PC-3 (cell line): ENCODE measurements at regions not wholly inside any gene's neighbourhood (a gene's known extent, or its start where the extent isn't known, plus 50 kb on each side); places are given as distances from the start of the nearest gene placed in this dataset.

Experiments used
- ATAC-seq: fragments of 200-7000 bp; cut with Tn5 transposase; 2 replicates; pipeline ENCODE4 v1.9.1; 2020; ENCODE audit warnings: mild to moderate bottlenecking, moderate library complexity
- BruUV-seq: library from RNA; stranded (reverse); fragments of 400-500 nt; replicated peaks from 2 replicates; lab custom pipeline; 2021; lab: Mats Ljungman, UMichigan
- CTCF ChIA-PET: fragments of 300-600 bp; sonication (Branson Sonifier 250); formaldehyde crosslinking; loops from one replicate; lab custom pipeline; 2022; ENCODE audit warnings: antibody characterized with exemption; lab: Charles Lee
- POLR2A ChIA-PET: fragments of 300-600 bp; sonication (Branson Sonifier 250); formaldehyde crosslinking; loops from one replicate; lab custom pipeline; 2022; ENCODE audit warnings: antibody characterized with exemption; ENCODE audit not compliant: unreplicated experiment; lab: Charles Lee
- DNase-seq: peaks from one replicate; pipeline ENCODE4 v3.0.0-alpha.2; 2015
- H2AFZ ChIP-seq: fragments of 300-600 bp; sonication (generic); 2 replicates; pipeline ENCODE4 v1.6.0; 2016; ENCODE audit warnings: antibody characterized with exemption, low read length
- H3F3A ChIP-seq: fragments of 300-600 bp; sonication (generic); one replicate; pipeline ENCODE4 v1.6.0; 2017; ENCODE audit warnings: antibody characterized with exemption, low read length, control low read depth, mild to moderate bottlenecking; ENCODE audit not compliant: unreplicated experiment
- H3K27ac ChIP-seq: fragments of 300-600 bp; sonication (generic); 2 replicates; pipeline ENCODE4 v1.5.1; 2016; ENCODE audit warnings: mild to moderate bottlenecking, low read length
- H3K27me3 ChIP-seq: fragments of 300-600 bp; sonication (generic); 2 replicates; pipeline ENCODE4 v1.6.1; 2016; ENCODE audit warnings: low read length, mixed read lengths
- H3K36me3 ChIP-seq: fragments of 300-600 bp; sonication (generic); 2 replicates; pipeline ENCODE4 v1.6.1; 2016; ENCODE audit warnings: low read depth, mixed run types, low read length, mixed read lengths
- H3K4me1 ChIP-seq: fragments of 300-600 bp; sonication (generic); 2 replicates; pipeline ENCODE4 v1.5.1; 2016; ENCODE audit warnings: low read length; ENCODE audit not compliant: insufficient read depth
- H3K4me2 ChIP-seq: fragments of 300-600 bp; sonication (generic); 2 replicates; pipeline ENCODE4 v1.6.0; 2016; ENCODE audit warnings: low read length
- H3K4me3 ChIP-seq: fragments of 300-600 bp; sonication (generic); 2 replicates; pipeline ENCODE4 v1.5.1; 2016; ENCODE audit warnings: mild to moderate bottlenecking, low read length, mixed read lengths
- H3K79me2 ChIP-seq: fragments of 300-600 bp; sonication (generic); 2 replicates; pipeline ENCODE4 v1.6.1; 2017; ENCODE audit warnings: low read length, mixed read lengths
- H3K9ac ChIP-seq: fragments of 300-600 bp; sonication (generic); 2 replicates; pipeline ENCODE4 v1.6.0; 2016; ENCODE audit warnings: mild to moderate bottlenecking, low read length
- H3K9me2 ChIP-seq: fragments of 300-600 bp; sonication (generic); replicated peaks from 2 replicates; pipeline ENCODE4 v1.6.1; 2016; ENCODE audit warnings: mixed run types, low read length, mixed read lengths
- H3K9me3 ChIP-seq: fragments of 300-600 bp; sonication (generic); 2 replicates; pipeline ENCODE4 v1.6.1; 2016; ENCODE audit warnings: low read length, mixed read lengths
- H4K20me1 ChIP-seq: fragments of 300-600 bp; sonication (generic); 2 replicates; pipeline ENCODE4 v1.6.1; 2016; ENCODE audit warnings: low read length, mixed read lengths
- EZH2 ChIP-seq: fragments of 300-600 bp; sonication (generic); IDR thresholded peaks from one replicate; pipeline ENCODE4 v1.6.1; 2017; ENCODE audit warnings: antibody characterized with exemption, mild to moderate bottlenecking, low read length; ENCODE audit not compliant: unreplicated experiment
- EZH2phosphoT487 ChIP-seq: fragments of 300-600 bp; sonication (generic); IDR thresholded peaks from 2 replicates; pipeline ENCODE4 v1.6.1; 2018; ENCODE audit warnings: mild to moderate bottlenecking, antibody characterized with exemption, low read length, borderline replicate concordance
- intact Hi-C: fragments of 100-400 bp; cut with micrococcal nuclease; formaldehyde crosslinking; loops from 2 replicates; pipeline ENCODE4 v1.9.0; 2023
- TF ChIP-seq, protein P1 (sequence below): fragments of 300-600 bp; sonication (generic); conservative IDR thresholded peaks from 2 replicates; pipeline ENCODE4 v1.5.1; 2017; ENCODE audit warnings: antibody characterized with exemption, low read depth, mild to moderate bottlenecking, low read length

DNA sequence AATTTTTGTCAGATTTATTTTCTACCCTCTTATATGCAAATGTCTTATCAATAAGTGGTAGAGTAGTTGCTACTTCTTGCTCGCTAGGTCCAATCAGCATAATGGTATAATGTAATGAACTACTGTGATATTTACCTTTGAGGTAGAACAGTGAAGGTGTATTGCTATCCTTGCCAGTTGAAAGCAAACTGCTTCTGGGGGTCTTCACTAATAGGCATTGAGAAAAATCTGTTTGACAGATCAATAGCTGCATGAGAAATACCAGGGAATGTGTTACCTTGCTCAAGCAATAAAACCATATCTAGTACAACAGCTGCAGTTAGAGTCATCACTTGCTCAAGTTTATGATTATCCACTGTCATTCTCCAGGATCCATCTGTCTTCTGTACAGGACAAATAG, 50.1 kb upstream of the EFEMP1 start:
- no peaks in the 10 kb centered on the region for H3K9me2 ChIP-seq
- ChIA-PET CTCF (no interaction called here), POLR2A (no interaction called here)
- H3K36me3 ChIP-seq: no peaks in the 10 kb centered on the region
- H4K20me1 ChIP-seq: no peaks in the 10 kb centered on the region
- ATAC-seq: no peak
- H3F3A ChIP-seq: no peaks in the 10 kb centered on the region
- no peaks in the 10 kb centered on the region for H3K79me2 ChIP-seq
- H3K4me1 ChIP-seq: no peaks in the 10 kb centered on the region
- H3K9me3 ChIP-seq: no peaks in the 10 kb centered on the region
- H3K4me3 ChIP-seq: no peak overlapping the region
- H3K27ac ChIP-seq: no peak overlapping the region
- TF ChIP-seq EZH2phosphoT487 (no peak), EZH2 (no peak)
- TF ChIP-seq, protein P1, sequence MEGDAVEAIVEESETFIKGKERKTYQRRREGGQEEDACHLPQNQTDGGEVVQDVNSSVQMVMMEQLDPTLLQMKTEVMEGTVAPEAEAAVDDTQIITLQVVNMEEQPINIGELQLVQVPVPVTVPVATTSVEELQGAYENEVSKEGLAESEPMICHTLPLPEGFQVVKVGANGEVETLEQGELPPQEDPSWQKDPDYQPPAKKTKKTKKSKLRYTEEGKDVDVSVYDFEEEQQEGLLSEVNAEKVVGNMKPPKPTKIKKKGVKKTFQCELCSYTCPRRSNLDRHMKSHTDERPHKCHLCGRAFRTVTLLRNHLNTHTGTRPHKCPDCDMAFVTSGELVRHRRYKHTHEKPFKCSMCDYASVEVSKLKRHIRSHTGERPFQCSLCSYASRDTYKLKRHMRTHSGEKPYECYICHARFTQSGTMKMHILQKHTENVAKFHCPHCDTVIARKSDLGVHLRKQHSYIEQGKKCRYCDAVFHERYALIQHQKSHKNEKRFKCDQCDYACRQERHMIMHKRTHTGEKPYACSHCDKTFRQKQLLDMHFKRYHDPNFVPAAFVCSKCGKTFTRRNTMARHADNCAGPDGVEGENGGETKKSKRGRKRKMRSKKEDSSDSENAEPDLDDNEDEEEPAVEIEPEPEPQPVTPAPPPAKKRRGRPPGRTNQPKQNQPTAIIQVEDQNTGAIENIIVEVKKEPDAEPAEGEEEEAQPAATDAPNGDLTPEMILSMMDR: no peak
- no peaks in the 10 kb centered on the region for H3K27me3 ChIP-seq
- BruUV-seq: no TSS peak
- no peak overlapping the region for H3K9ac ChIP-seq
- DNase-seq: no peak
- intact Hi-C loops: no loop called here
- no peak overlapping the region for H3K4me2 ChIP-seq
- no peak overlapping the region for H2AFZ ChIP-seq

DNA sequence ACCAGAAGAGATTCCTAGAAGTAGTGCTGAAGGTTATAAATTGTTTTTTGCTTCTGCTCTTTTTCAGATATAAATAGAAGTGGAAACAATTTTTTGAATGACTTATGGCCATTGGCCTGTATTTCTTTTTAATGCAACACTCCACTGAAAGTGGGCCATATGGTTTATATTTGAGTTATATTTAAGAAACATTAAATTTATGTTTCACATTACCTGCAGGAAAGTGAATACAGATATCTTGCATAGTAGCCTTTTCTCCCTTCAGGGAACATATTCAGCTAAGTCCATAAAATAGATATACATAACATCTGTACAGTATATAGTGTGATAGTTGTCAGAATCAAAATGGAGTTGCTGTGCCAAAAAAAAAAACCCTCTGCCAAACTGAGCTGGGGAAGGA, 53.1 kb upstream of the EFEMP1 start:
- H2AFZ ChIP-seq: no peak overlapping the region
- no peaks in the 10 kb centered on the region for H3K9me2 ChIP-seq
- TF ChIP-seq EZH2 (no peak), EZH2phosphoT487 (no peak)
- TF ChIP-seq, protein P1: no peak
- no peaks in the 10 kb centered on the region for H3K27me3 ChIP-seq
- H3K4me1 ChIP-seq: no peaks in the 10 kb centered on the region
- no peak for DNase-seq
- no TSS peak for BruUV-seq
- H3K9me3 ChIP-seq: 0 out of 2 replicates have a peak, but pooled peaks cover 11% of the 10 kb centered on the region
- no peak overlapping the region for H3K27ac ChIP-seq
- H3K9ac ChIP-seq: no peak overlapping the region
- ATAC-seq: no peak
- intact Hi-C loops: no loop called here
- no peak overlapping the region for H3K4me3 ChIP-seq
- H3K79me2 ChIP-seq: no peaks in the 10 kb centered on the region
- no peaks in the 10 kb centered on the region for H3F3A ChIP-seq
- CTCF ChIA-PET: no interaction called here
- POLR2A ChIA-PET: no interaction called here
- H3K36me3 ChIP-seq: no peaks in the 10 kb centered on the region
- no peaks in the 10 kb centered on the region for H4K20me1 ChIP-seq
- no peak overlapping the region for H3K4me2 ChIP-seq

DNA sequence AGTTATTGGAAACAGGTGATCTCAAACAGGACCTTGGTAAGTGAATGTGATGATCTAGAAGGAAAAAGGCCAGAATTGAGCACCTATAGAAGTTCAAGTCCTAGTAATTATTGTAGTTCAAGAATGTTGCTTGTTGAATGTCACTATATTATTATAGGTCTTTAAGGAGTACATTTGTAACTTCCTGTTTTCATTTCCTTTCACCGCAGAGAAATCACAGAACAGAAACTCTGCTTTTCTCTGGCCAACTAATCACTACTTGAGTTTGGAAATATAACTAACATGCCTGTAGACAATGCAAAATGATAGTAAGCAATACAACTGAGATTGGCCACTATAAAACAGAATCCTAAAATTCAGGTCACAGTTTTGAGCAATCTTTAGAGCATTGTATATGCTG, 61.8 kb upstream of the EFEMP1 start:
- no peaks in the 10 kb centered on the region for H3K4me1 ChIP-seq
- H4K20me1 ChIP-seq: no peaks in the 10 kb centered on the region
- H3K36me3 ChIP-seq: no peaks in the 10 kb centered on the region
- H3K9me2 ChIP-seq: no peaks in the 10 kb centered on the region
- H3F3A ChIP-seq: no peaks in the 10 kb centered on the region
- CTCF ChIA-PET: no interaction called here
- ATAC-seq (no peak), DNase-seq (no peak)
- H3K4me3 ChIP-seq: no peak overlapping the region
- no peak overlapping the region for H3K27ac ChIP-seq
- POLR2A ChIA-PET: no interaction called here
- intact Hi-C loops: no loop called here
- BruUV-seq: no TSS peak
- H3K27me3 ChIP-seq: no peaks in the 10 kb centered on the region
- H2AFZ ChIP-seq: no peak overlapping the region
- H3K9me3 ChIP-seq: no peaks in the 10 kb centered on the region
- H3K4me2 ChIP-seq: no peak overlapping the region
- H3K9ac ChIP-seq: no peak overlapping the region
- TF ChIP-seq EZH2 (no peak), EZH2phosphoT487 (no peak)
- TF ChIP-seq, protein P1: no peak
- no peaks in the 10 kb centered on the region for H3K79me2 ChIP-seq
